ENCODE measurements at regions not wholly inside any gene's neighbourhood (a gene's known extent, or its start where the extent isn't known, plus 50 kb on each side); places are given as distances from the start of the nearest gene placed in this dataset.

- TF ChIP-seq CTCF (IDR thresholded peaks at IDR 0.05) (no peak), EP300 (IDR thresholded peaks at IDR 0.05) (no peak), POLR2AphosphoS5 (IDR thresholded peaks at IDR 0.05) (no peak)
These were observed 82.8 kb upstream of the E2F3 start for GRCh38 chr6:20318851-20319387.
